PC-3 (cell line): ENCODE measurements at regions not wholly inside any gene's neighbourhood (a gene's known extent, or its start where the extent isn't known, plus 50 kb on each side); places are given as distances from the start of the nearest gene placed in this dataset.
"Not testable (repeated sequence)": the region's sequence is repeated elsewhere in the genome, so short reads cannot be mapped to it uniquely, and the experiment has no call there.

Experiments
- ATAC-seq: fragments of 200-7000 bp; cut with Tn5 transposase; 2 replicates; pipeline ENCODE4 v1.9.1; 2020; ENCODE audit warnings: mild to moderate bottlenecking, moderate library complexity
- BruUV-seq: library from RNA; stranded (reverse); fragments of 400-500 nt; replicated peaks from 2 replicates; lab custom pipeline; 2021; lab: Mats Ljungman, UMichigan
- CTCF ChIA-PET: fragments of 300-600 bp; sonication (Branson Sonifier 250); formaldehyde crosslinking; loops from one replicate; lab custom pipeline; 2022; ENCODE audit warnings: antibody characterized with exemption; lab: Charles Lee
- POLR2A ChIA-PET: fragments of 300-600 bp; sonication (Branson Sonifier 250); formaldehyde crosslinking; loops from one replicate; lab custom pipeline; 2022; ENCODE audit warnings: antibody characterized with exemption; ENCODE audit not compliant: unreplicated experiment; lab: Charles Lee
- DNase-seq: peaks from one replicate; pipeline ENCODE4 v3.0.0-alpha.2; 2015
- H2AFZ ChIP-seq: fragments of 300-600 bp; sonication (generic); 2 replicates; pipeline ENCODE4 v1.6.0; 2016; ENCODE audit warnings: antibody characterized with exemption, low read length
- H3F3A ChIP-seq: fragments of 300-600 bp; sonication (generic); one replicate; pipeline ENCODE4 v1.6.0; 2017; ENCODE audit warnings: antibody characterized with exemption, low read length, control low read depth, mild to moderate bottlenecking; ENCODE audit not compliant: unreplicated experiment
- H3K27ac ChIP-seq: fragments of 300-600 bp; sonication (generic); 2 replicates; pipeline ENCODE4 v1.5.1; 2016; ENCODE audit warnings: mild to moderate bottlenecking, low read length
- H3K27me3 ChIP-seq: fragments of 300-600 bp; sonication (generic); 2 replicates; pipeline ENCODE4 v1.6.1; 2016; ENCODE audit warnings: low read length, mixed read lengths
- H3K36me3 ChIP-seq: fragments of 300-600 bp; sonication (generic); 2 replicates; pipeline ENCODE4 v1.6.1; 2016; ENCODE audit warnings: low read depth, mixed run types, low read length, mixed read lengths
- H3K4me1 ChIP-seq: fragments of 300-600 bp; sonication (generic); 2 replicates; pipeline ENCODE4 v1.5.1; 2016; ENCODE audit warnings: low read length; ENCODE audit not compliant: insufficient read depth
- H3K4me2 ChIP-seq: fragments of 300-600 bp; sonication (generic); 2 replicates; pipeline ENCODE4 v1.6.0; 2016; ENCODE audit warnings: low read length
- H3K4me3 ChIP-seq: fragments of 300-600 bp; sonication (generic); 2 replicates; pipeline ENCODE4 v1.5.1; 2016; ENCODE audit warnings: mild to moderate bottlenecking, low read length, mixed read lengths
- H3K79me2 ChIP-seq: fragments of 300-600 bp; sonication (generic); 2 replicates; pipeline ENCODE4 v1.6.1; 2017; ENCODE audit warnings: low read length, mixed read lengths
- H3K9ac ChIP-seq: fragments of 300-600 bp; sonication (generic); 2 replicates; pipeline ENCODE4 v1.6.0; 2016; ENCODE audit warnings: mild to moderate bottlenecking, low read length
- H3K9me2 ChIP-seq: fragments of 300-600 bp; sonication (generic); replicated peaks from 2 replicates; pipeline ENCODE4 v1.6.1; 2016; ENCODE audit warnings: mixed run types, low read length, mixed read lengths
- H3K9me3 ChIP-seq: fragments of 300-600 bp; sonication (generic); 2 replicates; pipeline ENCODE4 v1.6.1; 2016; ENCODE audit warnings: low read length, mixed read lengths
- H4K20me1 ChIP-seq: fragments of 300-600 bp; sonication (generic); 2 replicates; pipeline ENCODE4 v1.6.1; 2016; ENCODE audit warnings: low read length, mixed read lengths
- CTCF ChIP-seq: fragments of 300-600 bp; sonication (generic); conservative IDR thresholded peaks from 2 replicates; pipeline ENCODE4 v1.5.1; 2017; ENCODE audit warnings: antibody characterized with exemption, low read depth, mild to moderate bottlenecking, low read length
- EZH2 ChIP-seq: fragments of 300-600 bp; sonication (generic); IDR thresholded peaks from one replicate; pipeline ENCODE4 v1.6.1; 2017; ENCODE audit warnings: antibody characterized with exemption, mild to moderate bottlenecking, low read length; ENCODE audit not compliant: unreplicated experiment
- EZH2phosphoT487 ChIP-seq: fragments of 300-600 bp; sonication (generic); IDR thresholded peaks from 2 replicates; pipeline ENCODE4 v1.6.1; 2018; ENCODE audit warnings: mild to moderate bottlenecking, antibody characterized with exemption, low read length, borderline replicate concordance
- intact Hi-C: fragments of 100-400 bp; cut with micrococcal nuclease; formaldehyde crosslinking; loops from 2 replicates; pipeline ENCODE4 v1.9.0; 2023

- no TSS peak for BruUV-seq
- Histone ChIP-seq H3K27me3 (no peaks in the 10 kb centered on the region), H3K4me2 (no peak overlapping the region), H3F3A (no peaks in the 10 kb centered on the region), H2AFZ (no peak overlapping the region), H3K36me3 (no peaks in the 10 kb centered on the region; the same call in 1 of the 2 replicates), H3K9me3 (no peaks in the 10 kb centered on the region), H3K4me1 (peaks cover 12% of the 10 kb centered on the region), H3K27ac (no peak overlapping the region), H3K9me2 (no peaks in the 10 kb centered on the region), H3K4me3 (no peak overlapping the region), H3K9ac (no peak overlapping the region), H3K79me2 (no peaks in the 10 kb centered on the region), H4K20me1 (no peaks in the 10 kb centered on the region)
- POLR2A ChIA-PET = interaction anchor here (0.7 kb wide), 1 partner anchor 20 kb away, joined by 4 read pairs; no protein-coding TSS in a partner anchor
- ATAC-seq (peak; percentile 33), DNase-seq (peak; percentile 28)
- TF ChIP-seq EZH2phosphoT487 (no peak), CTCF (peak; percentile 42; the same call in 1 of the 2 replicates)
- CTCF ChIA-PET = interaction anchor here (0.5 kb wide), 1 partner anchor 135 kb away, joined by 5 read pairs; no protein-coding TSS in a partner anchor
- intact Hi-C loops = loop anchor here (1.0 to 2.0 kb wide), 2 partner anchors 22 to 123 kb away; no protein-coding TSS in a partner anchor
Measured at GRCh38 chr7:142481548-142481947, 223.7 kb upstream of the PRSS58 start.

- H3K79me2 ChIP-seq = no peaks in the 10 kb centered on the region
- 0 out of 2 replicates have a peak overlapping the region, but pooled peaks have one; percentile 3 for H3K4me2 ChIP-seq
- ChIA-PET POLR2A (interaction anchor here (0.6 to 0.7 kb wide), 3 partner anchors 10 to 319 kb away, joined by 3 to 4 read pairs (median 3); no protein-coding TSS in a partner anchor), CTCF (interaction anchor here (0.6 to 1.6 kb wide), 13 partner anchors 11 to 105 kb away, joined by 3 to 7 read pairs (median 4); no protein-coding TSS in a partner anchor)
- DNase-seq (peak; percentile 74), ATAC-seq (peak; percentile 65)
- H3K27me3 ChIP-seq = no peaks in the 10 kb centered on the region
- H3K9me2 ChIP-seq = no peaks in the 10 kb centered on the region
- no peaks in the 10 kb centered on the region; the same call in 1 of the 2 replicates for H3K36me3 ChIP-seq
- BruUV-seq = no TSS peak
- H3F3A ChIP-seq = no peaks in the 10 kb centered on the region
- peaks cover 12% of the 10 kb centered on the region for H3K4me1 ChIP-seq
- intact Hi-C loops = loop anchor here (1.0 kb wide), 1 partner anchor 41 kb away; no protein-coding TSS in a partner anchor
- no peaks in the 10 kb centered on the region for H3K9me3 ChIP-seq
- H3K4me3 ChIP-seq = no peak overlapping the region
- no peak overlapping the region for H3K27ac ChIP-seq
- no peak overlapping the region for H3K9ac ChIP-seq
- no peaks in the 10 kb centered on the region for H4K20me1 ChIP-seq
- 0 out of 2 replicates have a peak overlapping the region, but pooled peaks have one; percentile 24 for H2AFZ ChIP-seq
- no peak for TF ChIP-seq EZH2phosphoT487
- no peak for TF ChIP-seq EZH2
- TF ChIP-seq CTCF = peak; percentile 84
Measured at GRCh38 chr7:142478479-142479220, 220.8 kb upstream of the PRSS58 start.

- BruUV-seq, H2AFZ ChIP-seq, H3K79me2 ChIP-seq, H4K20me1 ChIP-seq, H3K9me2 ChIP-seq, H3F3A ChIP-seq, DNase-seq, ATAC-seq, H3K4me2 ChIP-seq, H3K27ac ChIP-seq, H3K4me3 ChIP-seq, H3K27me3 ChIP-seq, H3K9ac ChIP-seq, H3K36me3 ChIP-seq, H3K9me3 ChIP-seq: not testable (repeated sequence)
- POLR2A ChIA-PET = interaction anchor here (0.6 kb wide), 1 partner anchor 11 kb away, joined by 3 read pairs; no protein-coding TSS in a partner anchor
- H3K4me1 ChIP-seq = peaks cover 12% of the 10 kb centered on the region
- CTCF ChIA-PET = interaction anchor here (0.6 to 1.6 kb wide), 13 partner anchors 10 to 106 kb away, joined by 3 to 7 read pairs (median 4); no protein-coding TSS in a partner anchor
- intact Hi-C loops = loop anchor here (1.0 kb wide), 1 partner anchor 42 kb away; no protein-coding TSS in a partner anchor
Measured at GRCh38 chr7:142477801-142478200, 219.9 kb upstream of the PRSS58 start.
